GM12878 (cell line): ENCODE measurements at regions not wholly inside any gene's neighbourhood (a gene's known extent, or its start where the extent isn't known, plus 50 kb on each side); places are given as distances from the start of the nearest gene placed in this dataset.

ENCODE experiments used
- ATAC-seq: fragments of 200-7000 bp; cut with Tn5 transposase; 3 replicates; pipeline ENCODE4 v1.9.1; 2020; ENCODE audit warnings: mild to moderate bottlenecking, moderate library complexity
- BruUV-seq: library from RNA; stranded (reverse); fragments of 400-500 nt; replicated peaks from 2 replicates; lab custom pipeline; 2021; lab: Mats Ljungman, UMichigan
- CTCF ChIA-PET: fragments of 300-600 bp; sonication (Branson Sonifier 250); formaldehyde crosslinking; extraction: SDS; loops from one replicate; lab custom pipeline; 2021; ENCODE audit warnings: inconsistent platforms; lab: Yijun Ruan, JAX
- POLR2A ChIA-PET: fragments of 350-600 bp; formaldehyde crosslinking; extraction: SDS; loops from one replicate; lab custom pipeline; 2021; ENCODE audit warnings: inconsistent platforms; lab: Charles Lee
- RAD21 ChIA-PET: fragments of 300-600 bp; sonication (Branson Sonifier 250); formaldehyde crosslinking; loops from one replicate; lab custom pipeline; 2023; ENCODE audit warnings: antibody characterized with exemption; ENCODE audit not compliant: unreplicated experiment; lab: Charles Lee
- SMC1A ChIA-PET: fragments of 300-600 bp; sonication (Branson Sonifier 250); formaldehyde crosslinking; loops from one replicate; lab custom pipeline; 2023; ENCODE audit not compliant: unreplicated experiment, uncharacterized antibody; lab: Charles Lee
- DNase-seq: peaks from one replicate; pipeline ENCODE4 v3.0.0-alpha.2; 2011; ENCODE audit warnings: low read depth, low spot score
- FAIRE-seq: peaks from 3 replicates; lab custom pipeline; 2011; peaks lifted over from hg19 to GRCh38; lab: Jason Lieb, UNC
- H2AFZ ChIP-seq: 2 replicates; pipeline ENCODE4 v1.6.0; 2011; ENCODE audit warnings: low read depth, low read length, control low read depth; ENCODE audit not compliant: control insufficient read depth
- H3K27ac ChIP-seq: 2 replicates; pipeline ENCODE4 v1.5.1; 2011; ENCODE audit warnings: control low read depth; ENCODE audit not compliant: control insufficient read depth, insufficient read depth
- H3K27me3 ChIP-seq, 2 experiments: replicated peaks in 1 of 2; 2 replicates each; pipeline versions ENCODE4 v1.6.0 to v1.6.1; 2011; ENCODE audit warnings: low read length in 1 of 2; ENCODE audit not compliant: control insufficient read depth in 2 of 2, insufficient read depth in 2 of 2
- H3K36me3 ChIP-seq, 2 experiments: 2 replicates each; pipeline ENCODE4 v1.5.1; 2011; ENCODE audit warnings: low read length in 1 of 2; ENCODE audit not compliant: control insufficient read depth in 2 of 2, insufficient read depth in 2 of 2
- H3K4me1 ChIP-seq: 2 replicates; pipeline ENCODE4 v1.6.1; 2011; ENCODE audit warnings: mild to moderate bottlenecking, low read length, moderate library complexity, mixed read lengths; ENCODE audit not compliant: control insufficient read depth, insufficient read depth
- H3K4me2 ChIP-seq: 2 replicates; pipeline ENCODE4 v1.6.0; 2011; ENCODE audit warnings: control low read depth; ENCODE audit not compliant: control insufficient read depth, insufficient read depth
- H3K4me3 ChIP-seq: fragments of 200-600 bp; sonication (generic); 2 replicates; pipeline ENCODE4 v1.5.1; 2016
- H3K79me2 ChIP-seq: 2 replicates; pipeline ENCODE4 v1.6.0; 2011; ENCODE audit warnings: low read length; ENCODE audit not compliant: control insufficient read depth, insufficient read depth
- H3K9ac ChIP-seq: 2 replicates; pipeline ENCODE4 v1.8.0; 2011; ENCODE audit warnings: low read length, control low read depth, mixed read lengths; ENCODE audit not compliant: control insufficient read depth, insufficient read depth
- H3K9me3 ChIP-seq: replicated peaks from 3 replicates; pipeline ENCODE4 v1.5.1; 2011; ENCODE audit warnings: mild to moderate bottlenecking, low read length; ENCODE audit not compliant: control insufficient read depth, insufficient read depth
- H4K20me1 ChIP-seq: 2 replicates; pipeline ENCODE4 v1.6.0; 2011; ENCODE audit not compliant: control insufficient read depth, insufficient read depth
- ASH2L ChIP-seq: fragments of 300-600, 200-600 bp; sonication (generic); IDR thresholded peaks from 2 replicates; pipeline ENCODE4 v1.6.1; 2017; ENCODE audit warnings: low read depth, mild to moderate bottlenecking, borderline replicate concordance
- BCL11A ChIP-seq: IDR thresholded peaks from 2 replicates; pipeline ENCODE4 v1.6.1; 2011; ENCODE audit warnings: low read depth, low read length
- CBX5 ChIP-seq: sonication (generic); IDR thresholded peaks from 2 replicates; pipeline ENCODE4 v1.6.1; 2016; ENCODE audit warnings: low read depth, moderate library complexity, mild to moderate bottlenecking, inconsistent platforms
- DPF2 ChIP-seq: fragments of 450-650 bp; IDR thresholded peaks from 2 replicates; pipeline ENCODE4 v1.6.1; 2017; ENCODE audit warnings: mild to moderate bottlenecking
- ESRRA ChIP-seq: IDR thresholded peaks from 2 replicates; pipeline ENCODE4 v1.6.1; 2012; ENCODE audit warnings: mild to moderate bottlenecking, low read length, improper control_type of control experiment
- FOXK2 ChIP-seq: fragments of 450-650 bp; IDR thresholded peaks from 2 replicates; pipeline ENCODE4 v1.6.1; 2017; ENCODE audit warnings: mild to moderate bottlenecking, moderate library complexity
- IRF5 ChIP-seq: fragments of 450-650 bp; IDR thresholded peaks from 2 replicates; pipeline ENCODE4 v1.6.1; 2017; ENCODE audit warnings: borderline replicate concordance
- KAT2A ChIP-seq: conservative IDR thresholded peaks from 2 replicates; pipeline ENCODE4 v1.6.1; 2011; ENCODE audit warnings: low read depth, low read length; ENCODE audit not compliant: control insufficient read depth
- LARP7 ChIP-seq: fragments of 450-650 bp; IDR thresholded peaks from 2 replicates; pipeline ENCODE4 v1.6.1; 2017; ENCODE audit warnings: mild to moderate bottlenecking
- NFXL1 ChIP-seq: fragments of 450-650 bp; IDR thresholded peaks from 2 replicates; pipeline ENCODE4 v1.6.1; 2017; ENCODE audit warnings: antibody characterized with exemption, mild to moderate bottlenecking, borderline replicate concordance
- NR2C2 ChIP-seq: IDR thresholded peaks from 2 replicates; pipeline ENCODE4 v1.6.1; 2011; ENCODE audit warnings: borderline replicate concordance, low read depth; ENCODE audit not compliant: control insufficient read depth, insufficient read length
- RB1 ChIP-seq: fragments of 450-650 bp; formaldehyde crosslinking; IDR thresholded peaks from 2 replicates; pipeline ENCODE4 v1.6.1; 2017; ENCODE audit warnings: mild to moderate bottlenecking, borderline replicate concordance
- RCOR1 ChIP-seq: conservative IDR thresholded peaks from 2 replicates; pipeline ENCODE4 v1.6.1; 2012; ENCODE audit warnings: low read depth, low read length, improper control_type of control experiment
- SUPT20H ChIP-seq: IDR thresholded peaks from 2 replicates; pipeline ENCODE4 v1.6.1; 2011; ENCODE audit warnings: low read depth, mild to moderate bottlenecking, low read length, moderate library complexity, borderline replicate concordance; ENCODE audit not compliant: control insufficient read depth
- TCF7 ChIP-seq: IDR thresholded peaks from 2 replicates; pipeline ENCODE4 v1.6.1; 2014; ENCODE audit warnings: antibody characterized with exemption, borderline replicate concordance
- ZNF207 ChIP-seq: fragments of 450-650 bp; IDR thresholded peaks from 2 replicates; pipeline ENCODE4 v1.6.1; 2014; ENCODE audit warnings: antibody characterized with exemption, mild to moderate bottlenecking, borderline replicate concordance
- ZNF274 ChIP-seq: IDR thresholded peaks from one replicate; pipeline ENCODE4 v1.8.0; 2011; ENCODE audit not compliant: insufficient read length, insufficient read depth
- WGBS: methylation state at CpG from one replicate; pipeline ENCODE4 v1.1.6; 2016; ENCODE audit warnings: low lambda C conversion rate; ENCODE audit not compliant: insufficient replicate concordance, insufficient coverage; ENCODE audit errors: missing lambda C conversion rate; 5-methylcytosine and 5-hydroxymethylcytosine counted together
- in situ Hi-C: fragments of 300-500 bp; cut with MboI; formaldehyde crosslinking; loops from 9 replicates; pipeline ENCODE4 v1.14.3; 2018; ENCODE audit warnings: mixed read lengths
- intact Hi-C: fragments of 100-400 bp; cut with micrococcal nuclease; formaldehyde crosslinking; loops from one replicate; pipeline ENCODE4 v1.14.2; 2022; ENCODE audit not compliant: unreplicated experiment
- TF ChIP-seq, protein P1 (sequence below): fragments of 450-650 bp; formaldehyde crosslinking; IDR thresholded peaks from 2 replicates; pipeline ENCODE4 v1.4.0; 2020; ENCODE audit warnings: mild to moderate bottlenecking, moderate library complexity

- Histone ChIP-seq H3K4me2 (no peak overlapping the region), H3K79me2 (no peaks in the 10 kb centered on the region), H3K27me3 (peaks cover 0 to 3% of the 10 kb centered on the region in 2 experiments; a peak in 1 of 4 replicates), H4K20me1 (no peaks in the 10 kb centered on the region), H3K4me1 (no peaks in the 10 kb centered on the region), H3K9ac (no peak overlapping the region), H3K36me3 (no peaks in the 10 kb centered on the region), H3K9me3 (no peaks in the 10 kb centered on the region), H3K27ac (no peak overlapping the region), H2AFZ (no peak overlapping the region), H3K4me3 (no peak overlapping the region)
- BruUV-seq: no TSS peak
- POLR2A ChIA-PET: no interaction called here
- RAD21 ChIA-PET: no interaction called here
- 4% methylated on average over 8 of the region's 8 CpGs for WGBS
- in situ Hi-C loops (no loop called here), intact Hi-C loops (no loop called here)
- CTCF ChIA-PET: interaction anchor here (0.8 kb wide), 1 partner anchor 15 kb away, joined by 3 read pairs; no protein-coding TSS in a partner anchor
- DNase-seq (no peak), ATAC-seq (no peak), FAIRE-seq (no peak)
- TF ChIP-seq BCL11A (no peak), ZNF207 (no peak), TCF7 (no peak), KAT2A (no peak), SUPT20H (no peak), NFXL1 (no peak), FOXK2 (no peak), LARP7 (no peak), CBX5 (no peak), RCOR1 (no peak), IRF5 (no peak), RB1 (no peak), ZNF274 (no peak), DPF2 (no peak), ESRRA (no peak), ASH2L (no peak), NR2C2 (no peak)
- TF ChIP-seq, protein P1, sequence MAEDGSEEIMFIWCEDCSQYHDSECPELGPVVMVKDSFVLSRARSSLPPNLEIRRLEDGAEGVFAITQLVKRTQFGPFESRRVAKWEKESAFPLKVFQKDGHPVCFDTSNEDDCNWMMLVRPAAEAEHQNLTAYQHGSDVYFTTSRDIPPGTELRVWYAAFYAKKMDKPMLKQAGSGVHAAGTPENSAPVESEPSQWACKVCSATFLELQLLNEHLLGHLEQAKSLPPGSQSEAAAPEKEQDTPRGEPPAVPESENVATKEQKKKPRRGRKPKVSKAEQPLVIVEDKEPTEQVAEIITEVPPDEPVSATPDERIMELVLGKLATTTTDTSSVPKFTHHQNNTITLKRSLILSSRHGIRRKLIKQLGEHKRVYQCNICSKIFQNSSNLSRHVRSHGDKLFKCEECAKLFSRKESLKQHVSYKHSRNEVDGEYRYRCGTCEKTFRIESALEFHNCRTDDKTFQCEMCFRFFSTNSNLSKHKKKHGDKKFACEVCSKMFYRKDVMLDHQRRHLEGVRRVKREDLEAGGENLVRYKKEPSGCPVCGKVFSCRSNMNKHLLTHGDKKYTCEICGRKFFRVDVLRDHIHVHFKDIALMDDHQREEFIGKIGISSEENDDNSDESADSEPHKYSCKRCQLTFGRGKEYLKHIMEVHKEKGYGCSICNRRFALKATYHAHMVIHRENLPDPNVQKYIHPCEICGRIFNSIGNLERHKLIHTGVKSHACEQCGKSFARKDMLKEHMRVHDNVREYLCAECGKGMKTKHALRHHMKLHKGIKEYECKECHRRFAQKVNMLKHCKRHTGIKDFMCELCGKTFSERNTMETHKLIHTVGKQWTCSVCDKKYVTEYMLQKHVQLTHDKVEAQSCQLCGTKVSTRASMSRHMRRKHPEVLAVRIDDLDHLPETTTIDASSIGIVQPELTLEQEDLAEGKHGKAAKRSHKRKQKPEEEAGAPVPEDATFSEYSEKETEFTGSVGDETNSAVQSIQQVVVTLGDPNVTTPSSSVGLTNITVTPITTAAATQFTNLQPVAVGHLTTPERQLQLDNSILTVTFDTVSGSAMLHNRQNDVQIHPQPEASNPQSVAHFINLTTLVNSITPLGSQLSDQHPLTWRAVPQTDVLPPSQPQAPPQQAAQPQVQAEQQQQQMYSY (CRISPR knock-in tag): no peak
- SMC1A ChIA-PET: no interaction called here
These were observed 87.5 kb upstream of the GAS1 start for GRCh38 chr9:87034841-87035240.
